VCaP (cell line): ENCODE measurements at regions not wholly inside any gene's neighbourhood (a gene's known extent, or its start where the extent isn't known, plus 50 kb on each side); places are given as distances from the start of the nearest gene placed in this dataset.

ENCODE experiments used
- H3K27ac ChIP-seq: fragments of 450-650 bp; 2 replicates; pipeline ENCODE4 v1.5.1; 2017
- CTCF ChIP-seq: fragments of 450-650 bp; conservative IDR thresholded peaks from 2 replicates; pipeline ENCODE4 v1.5.1; 2017; ENCODE audit warnings: mild to moderate bottlenecking, moderate library complexity

DNA sequence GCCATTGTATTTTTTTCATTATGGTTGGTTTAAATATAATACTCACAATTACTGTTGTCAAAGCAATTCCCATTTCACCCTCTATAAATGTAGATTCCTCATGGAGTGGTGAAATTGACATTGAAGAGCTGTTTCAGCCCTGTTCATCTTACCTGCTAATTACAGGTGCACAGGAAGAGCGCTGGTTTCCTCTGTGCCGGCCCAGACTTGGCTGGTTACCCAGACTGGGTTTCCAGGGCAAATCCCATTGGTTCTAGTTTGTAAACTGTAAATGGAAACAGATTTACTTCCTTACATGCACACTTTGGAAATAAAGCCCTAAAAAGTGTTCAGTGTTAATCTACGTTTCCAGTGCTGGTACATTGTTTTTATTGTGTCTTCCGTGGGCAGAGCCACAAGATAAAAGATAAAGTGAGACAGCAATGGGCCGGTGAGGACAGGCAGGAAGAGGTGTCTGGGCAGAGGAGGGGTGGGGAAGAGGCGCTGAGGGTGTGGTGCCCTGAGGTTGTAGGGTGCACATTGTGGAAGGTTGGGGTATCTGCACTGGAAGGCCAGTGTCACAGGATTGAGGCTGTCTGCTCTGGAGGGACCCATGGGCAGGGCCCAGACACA is 71.6 kb upstream of the ZPBP start:
- TF ChIP-seq CTCF: no peak
- H3K27ac ChIP-seq: peak overlapping the region; percentile 10; the same call in 1 of the 2 replicates

GRCh38 chr7:50160206-50160605 is 67.2 kb upstream of the ZPBP start:
- no peak overlapping the region for H3K27ac ChIP-seq
- TF ChIP-seq CTCF: no peak

DNA sequence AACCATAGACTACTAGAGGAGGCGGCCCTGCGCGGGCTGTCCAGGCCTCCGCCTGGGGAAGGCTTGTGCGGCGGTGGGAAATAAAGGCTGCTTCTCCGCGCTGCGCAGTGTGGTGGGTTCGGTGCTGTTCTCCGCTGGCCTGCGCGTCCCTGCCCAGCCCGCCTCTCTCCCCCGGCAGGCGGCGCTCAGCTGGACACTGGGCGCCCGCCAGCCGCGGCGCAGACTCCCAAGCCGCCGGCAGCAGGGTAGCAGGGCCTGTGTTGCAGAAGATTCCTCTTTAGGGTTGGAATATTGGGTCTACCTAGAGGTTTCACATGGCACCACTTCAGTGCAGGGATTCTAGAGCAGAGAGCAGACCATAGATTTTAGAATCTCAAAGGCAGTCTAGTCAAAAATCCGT is 66.1 kb upstream of the ZPBP start:
- H3K27ac ChIP-seq: no peak overlapping the region
- no peak for TF ChIP-seq CTCF

DNA sequence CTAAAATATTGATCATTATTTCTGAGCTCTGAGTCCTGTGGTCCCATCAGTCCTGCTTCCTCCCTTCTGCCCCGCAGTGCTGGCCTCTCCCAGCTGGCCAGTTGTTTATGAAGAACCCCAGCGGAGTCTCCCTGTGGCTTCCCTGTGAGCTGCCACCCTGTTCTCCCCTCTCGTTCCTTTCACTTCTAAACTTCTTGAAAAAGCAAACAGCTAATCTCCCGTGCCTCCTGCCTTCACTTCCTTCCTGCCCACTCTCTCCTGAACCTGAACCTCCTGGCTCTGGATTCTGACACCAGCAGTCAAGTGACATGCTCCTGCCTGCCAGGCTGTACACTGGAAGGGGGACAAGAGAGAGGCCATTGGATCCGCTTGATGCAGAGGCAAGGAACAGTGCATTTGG is 63.7 kb upstream of the ZPBP start:
- no peak for TF ChIP-seq CTCF
- H3K27ac ChIP-seq: no peak overlapping the region

DNA sequence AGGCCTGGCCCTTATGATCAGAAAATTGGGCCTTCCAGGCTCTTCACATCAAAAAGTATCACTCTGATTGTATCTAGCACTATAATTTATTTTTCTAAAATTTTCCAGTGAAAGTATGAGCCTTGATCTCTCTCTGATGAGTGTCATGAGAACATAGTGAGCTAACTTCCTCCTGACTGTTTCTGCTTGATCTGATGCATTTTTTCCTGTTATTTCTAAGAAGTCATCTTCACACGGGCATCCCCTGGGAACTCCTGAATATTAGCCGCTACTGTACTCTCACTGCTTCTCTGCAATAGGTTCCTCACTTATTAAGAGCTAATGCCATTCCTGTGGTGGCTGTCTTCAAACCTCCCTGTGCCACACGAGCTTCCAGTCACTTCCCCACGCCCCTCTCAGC is 63.1 kb upstream of the ZPBP start:
- H3K27ac ChIP-seq: no peak overlapping the region
- TF ChIP-seq CTCF: no peak

DNA sequence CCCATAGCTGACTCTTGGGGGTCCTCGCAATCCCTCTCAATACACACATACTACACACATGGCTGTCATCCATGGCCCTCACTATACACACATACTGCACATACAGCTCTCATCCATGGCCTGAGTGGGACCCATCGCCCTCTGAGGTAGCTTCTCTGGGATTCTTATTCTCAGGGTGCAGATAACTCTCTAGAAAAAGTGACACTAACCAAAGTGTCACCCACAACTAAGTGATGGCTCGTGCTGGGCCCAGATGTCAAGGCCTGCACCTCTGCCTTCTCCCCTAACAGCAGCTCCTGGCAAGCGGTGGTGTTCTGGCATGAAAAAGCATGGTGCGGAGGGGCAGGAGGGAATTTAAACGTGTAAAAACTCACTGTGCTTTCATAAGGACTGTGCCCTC is 62.7 kb upstream of the ZPBP start:
- TF ChIP-seq CTCF: no peak
- H3K27ac ChIP-seq: no peak overlapping the region

DNA sequence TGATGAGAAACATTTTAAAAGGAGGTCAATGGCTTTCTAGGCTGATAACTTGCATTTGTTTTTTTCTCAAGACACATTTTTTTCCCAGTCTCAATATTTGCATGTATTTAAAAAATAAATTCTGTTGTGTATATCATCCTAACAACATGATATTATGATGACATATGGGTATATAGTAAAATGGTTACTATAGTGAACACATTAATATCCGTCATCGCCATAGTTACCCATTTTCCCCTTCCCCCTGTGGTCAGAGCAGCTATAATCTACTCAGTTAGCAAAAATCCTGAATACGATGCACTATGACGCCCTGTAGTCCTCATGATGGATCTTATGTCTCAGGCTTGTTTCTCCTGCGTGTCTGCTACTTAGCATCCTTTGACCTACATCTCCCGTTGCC is 60.9 kb upstream of the ZPBP start:
- TF ChIP-seq CTCF: no peak

DNA sequence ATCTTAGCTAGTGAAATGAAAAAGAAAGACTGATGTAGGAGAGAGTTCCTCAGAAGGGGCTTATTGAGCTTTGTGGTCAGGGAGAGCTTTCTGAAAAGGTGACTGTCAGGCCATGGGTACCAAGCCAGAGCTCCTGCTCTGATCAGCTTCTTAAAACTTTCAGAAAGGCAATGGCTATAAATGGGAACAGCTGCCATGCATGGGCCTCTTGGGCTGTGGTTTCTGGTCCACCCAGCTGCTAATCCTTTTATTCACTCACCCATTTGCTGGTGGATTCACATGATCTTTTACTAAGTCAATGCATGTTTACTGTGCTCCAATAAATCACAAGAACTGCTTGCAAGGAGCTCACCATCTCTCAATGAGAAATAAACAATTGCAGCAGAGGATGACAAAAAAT is 60.1 kb upstream of the ZPBP start:
- no peak for TF ChIP-seq CTCF
- H3K27ac ChIP-seq: no peak overlapping the region

More for the DNA sequence above, 60.9 kb upstream of the ZPBP start:
- no peak overlapping the region for H3K27ac ChIP-seq
